ENCODE measurements at regions not wholly inside any gene's neighbourhood (a gene's known extent, or its start where the extent isn't known, plus 50 kb on each side); places are given as distances from the start of the nearest gene placed in this dataset.

- TF ChIP-seq POLR2A (IDR thresholded peaks at IDR 0.05) = no peak
- TF ChIP-seq, protein P1, sequence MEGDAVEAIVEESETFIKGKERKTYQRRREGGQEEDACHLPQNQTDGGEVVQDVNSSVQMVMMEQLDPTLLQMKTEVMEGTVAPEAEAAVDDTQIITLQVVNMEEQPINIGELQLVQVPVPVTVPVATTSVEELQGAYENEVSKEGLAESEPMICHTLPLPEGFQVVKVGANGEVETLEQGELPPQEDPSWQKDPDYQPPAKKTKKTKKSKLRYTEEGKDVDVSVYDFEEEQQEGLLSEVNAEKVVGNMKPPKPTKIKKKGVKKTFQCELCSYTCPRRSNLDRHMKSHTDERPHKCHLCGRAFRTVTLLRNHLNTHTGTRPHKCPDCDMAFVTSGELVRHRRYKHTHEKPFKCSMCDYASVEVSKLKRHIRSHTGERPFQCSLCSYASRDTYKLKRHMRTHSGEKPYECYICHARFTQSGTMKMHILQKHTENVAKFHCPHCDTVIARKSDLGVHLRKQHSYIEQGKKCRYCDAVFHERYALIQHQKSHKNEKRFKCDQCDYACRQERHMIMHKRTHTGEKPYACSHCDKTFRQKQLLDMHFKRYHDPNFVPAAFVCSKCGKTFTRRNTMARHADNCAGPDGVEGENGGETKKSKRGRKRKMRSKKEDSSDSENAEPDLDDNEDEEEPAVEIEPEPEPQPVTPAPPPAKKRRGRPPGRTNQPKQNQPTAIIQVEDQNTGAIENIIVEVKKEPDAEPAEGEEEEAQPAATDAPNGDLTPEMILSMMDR (IDR thresholded peaks at IDR 0.05) = no peak
These were observed 253.2 kb upstream of the SMIM30 start for GRCh38 chr7:113371416-113372043.
